Nephron (organoid): ENCODE measurements at regions not wholly inside any gene's neighbourhood (a gene's known extent, or its start where the extent isn't known, plus 50 kb on each side); places are given as distances from the start of the nearest gene placed in this dataset.

Experiments
- H3K27ac Mint-ChIP-seq, 3 experiments: 2 replicates each; pipeline ENCODE4 v1.8.0; 2020; ENCODE audit warnings: mixed read lengths in 3 of 3, mild to moderate bottlenecking in 2 of 3, moderate library complexity in 1 of 3
- H3K27me3 Mint-ChIP-seq: 2 replicates; pipeline ENCODE4 v1.8.0; 2021; ENCODE audit warnings: low read depth, mild to moderate bottlenecking, moderate library complexity, mixed read lengths
- H3K36me3 Mint-ChIP-seq: 2 replicates; pipeline ENCODE4 v1.8.0; 2020; ENCODE audit warnings: low read depth, mixed read lengths
- H3K4me1 Mint-ChIP-seq: 2 replicates; pipeline ENCODE4 v1.8.0; 2020; ENCODE audit warnings: mixed read lengths
- H3K4me3 Mint-ChIP-seq, 3 experiments: 2 replicates each; pipeline ENCODE4 v1.8.0; 2020; ENCODE audit warnings: mild to moderate bottlenecking in 3 of 3, mixed read lengths in 3 of 3, moderate library complexity in 2 of 3
- H3K9me3 Mint-ChIP-seq: 2 replicates; pipeline ENCODE4 v1.8.0; 2020; ENCODE audit warnings: mixed read lengths
- TF ChIP-seq, protein P1 (sequence below), 3 experiments: fragments of 200-600 bp; sonication (generic); IDR thresholded peaks; one replicate each; pipeline ENCODE4 v1.5.0; 2021; ENCODE audit warnings: antibody characterized with exemption in 3 of 3; ENCODE audit not compliant: unreplicated experiment in 3 of 3

DNA sequence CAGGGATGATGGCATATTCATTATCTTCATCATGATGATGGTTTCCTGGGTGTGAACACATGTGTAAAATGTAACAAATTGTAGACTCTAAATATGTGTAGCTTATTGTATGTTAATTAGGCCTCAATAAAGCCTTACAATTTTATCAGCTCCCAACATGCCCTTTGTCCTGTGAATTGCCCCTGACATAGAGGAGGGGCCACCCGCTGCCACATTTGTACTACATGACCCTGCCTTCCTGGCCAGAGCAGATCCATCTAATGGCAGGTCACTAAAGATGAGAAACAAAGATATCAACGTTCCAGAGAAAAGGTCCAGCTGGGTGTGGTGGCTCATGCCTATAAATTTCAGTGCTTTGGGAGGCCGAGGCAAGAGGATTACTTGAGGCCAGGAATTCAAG is 117.2 kb downstream of the CAAP1 start:
- H3K27me3 Mint-ChIP-seq = peaks cover 3% of the 10 kb centered on the region

DNA sequence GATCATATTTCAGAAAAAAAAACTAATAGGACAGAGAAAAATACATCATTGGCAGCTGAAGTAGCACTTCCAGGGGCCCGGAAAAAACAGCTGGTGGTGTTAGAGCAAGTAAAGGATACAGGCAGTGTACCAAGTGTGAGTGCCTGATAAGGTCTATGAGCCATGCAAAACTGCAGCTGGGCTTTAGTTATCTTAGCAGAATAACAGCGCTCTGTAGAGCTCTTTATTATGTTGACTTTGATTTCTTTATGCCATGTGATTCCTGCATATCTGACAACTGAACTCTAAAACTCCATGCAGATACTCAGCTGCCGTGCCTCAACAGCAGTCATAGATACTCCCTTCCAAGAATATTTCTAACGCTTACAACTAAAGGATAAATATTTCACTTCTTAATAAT is 119.5 kb downstream of the CAAP1 start:
- no peaks in the 10 kb centered on the region for H3K4me1 Mint-ChIP-seq
- H3K9me3 Mint-ChIP-seq = peaks cover 8% of the 10 kb centered on the region
- H3K27me3 Mint-ChIP-seq = peaks cover 3% of the 10 kb centered on the region
- H3K4me3 Mint-ChIP-seq = no peak overlapping the region
- TF ChIP-seq, protein P1, sequence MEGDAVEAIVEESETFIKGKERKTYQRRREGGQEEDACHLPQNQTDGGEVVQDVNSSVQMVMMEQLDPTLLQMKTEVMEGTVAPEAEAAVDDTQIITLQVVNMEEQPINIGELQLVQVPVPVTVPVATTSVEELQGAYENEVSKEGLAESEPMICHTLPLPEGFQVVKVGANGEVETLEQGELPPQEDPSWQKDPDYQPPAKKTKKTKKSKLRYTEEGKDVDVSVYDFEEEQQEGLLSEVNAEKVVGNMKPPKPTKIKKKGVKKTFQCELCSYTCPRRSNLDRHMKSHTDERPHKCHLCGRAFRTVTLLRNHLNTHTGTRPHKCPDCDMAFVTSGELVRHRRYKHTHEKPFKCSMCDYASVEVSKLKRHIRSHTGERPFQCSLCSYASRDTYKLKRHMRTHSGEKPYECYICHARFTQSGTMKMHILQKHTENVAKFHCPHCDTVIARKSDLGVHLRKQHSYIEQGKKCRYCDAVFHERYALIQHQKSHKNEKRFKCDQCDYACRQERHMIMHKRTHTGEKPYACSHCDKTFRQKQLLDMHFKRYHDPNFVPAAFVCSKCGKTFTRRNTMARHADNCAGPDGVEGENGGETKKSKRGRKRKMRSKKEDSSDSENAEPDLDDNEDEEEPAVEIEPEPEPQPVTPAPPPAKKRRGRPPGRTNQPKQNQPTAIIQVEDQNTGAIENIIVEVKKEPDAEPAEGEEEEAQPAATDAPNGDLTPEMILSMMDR (IDR thresholded peaks at IDR 0.05; ENCODE audit: unreplicated experiment in 3 of 3) = no peak
- no peak overlapping the region for H3K27ac Mint-ChIP-seq
- no peaks in the 10 kb centered on the region for H3K36me3 Mint-ChIP-seq

More for the DNA sequence above, 117.2 kb downstream of the CAAP1 start:
- TF ChIP-seq, protein P1 (IDR thresholded peaks at IDR 0.05; ENCODE audit: unreplicated experiment in 3 of 3) = no peak
- H3K27ac Mint-ChIP-seq = no peak overlapping the region
- no peaks in the 10 kb centered on the region for H3K36me3 Mint-ChIP-seq
- H3K4me3 Mint-ChIP-seq = no peak overlapping the region
- H3K9me3 Mint-ChIP-seq = peaks cover 8% of the 10 kb centered on the region
- H3K4me1 Mint-ChIP-seq = no peaks in the 10 kb centered on the region

DNA sequence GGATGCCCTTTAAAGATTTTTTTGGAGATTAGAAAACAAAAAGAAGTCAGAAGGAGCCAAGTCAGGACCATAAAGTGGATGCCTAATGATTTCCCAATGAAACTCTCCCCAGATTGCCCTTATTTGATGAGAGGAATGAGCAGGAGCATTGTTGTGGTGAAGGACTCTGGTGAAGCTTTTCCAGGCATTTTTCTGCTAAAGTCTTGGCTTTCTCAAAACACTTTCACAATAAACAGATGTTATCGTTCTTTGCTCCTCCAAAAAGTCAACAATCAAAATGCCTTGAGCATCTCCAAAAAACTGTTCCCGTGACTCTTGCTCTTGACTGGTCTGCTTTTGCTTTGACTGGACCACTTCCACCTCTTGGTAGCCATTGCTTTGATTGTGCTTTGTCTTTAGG is 121.8 kb downstream of the CAAP1 start:
- no peaks in the 10 kb centered on the region for H3K27me3 Mint-ChIP-seq
- no peak overlapping the region for H3K4me3 Mint-ChIP-seq
- peaks cover 8% of the 10 kb centered on the region for H3K9me3 Mint-ChIP-seq
- H3K36me3 Mint-ChIP-seq = no peaks in the 10 kb centered on the region
- H3K27ac Mint-ChIP-seq = no peak overlapping the region
- TF ChIP-seq, protein P1 (IDR thresholded peaks at IDR 0.05; ENCODE audit: unreplicated experiment in 3 of 3) = no peak
- no peaks in the 10 kb centered on the region for H3K4me1 Mint-ChIP-seq

DNA sequence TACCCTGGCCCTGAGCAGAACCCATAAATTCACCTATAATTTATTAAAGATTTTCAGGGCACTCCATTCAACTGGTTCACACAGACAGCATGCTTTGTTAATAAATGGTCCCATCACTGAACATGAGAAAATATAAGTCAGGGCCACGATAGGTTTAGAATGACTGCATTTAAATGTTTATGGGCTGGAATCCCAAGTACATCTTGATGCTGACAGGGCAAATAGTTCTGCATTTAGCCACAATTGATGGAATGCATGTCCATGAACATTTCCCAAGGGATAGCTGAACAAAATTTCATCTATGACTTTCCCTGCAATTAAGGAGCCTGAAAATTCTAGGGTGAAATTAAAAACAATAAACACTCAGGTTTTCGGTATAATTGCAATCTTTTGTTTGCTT is 124.5 kb downstream of the CAAP1 start:
- Mint-ChIP-seq H3K27ac (no peak overlapping the region), H3K9me3 (peaks cover 8% of the 10 kb centered on the region), H3K27me3 (no peaks in the 10 kb centered on the region), H3K4me1 (no peaks in the 10 kb centered on the region), H3K36me3 (no peaks in the 10 kb centered on the region), H3K4me3 (no peak overlapping the region)
- TF ChIP-seq, protein P1 (IDR thresholded peaks at IDR 0.05; ENCODE audit: unreplicated experiment in 3 of 3) = no peak

DNA sequence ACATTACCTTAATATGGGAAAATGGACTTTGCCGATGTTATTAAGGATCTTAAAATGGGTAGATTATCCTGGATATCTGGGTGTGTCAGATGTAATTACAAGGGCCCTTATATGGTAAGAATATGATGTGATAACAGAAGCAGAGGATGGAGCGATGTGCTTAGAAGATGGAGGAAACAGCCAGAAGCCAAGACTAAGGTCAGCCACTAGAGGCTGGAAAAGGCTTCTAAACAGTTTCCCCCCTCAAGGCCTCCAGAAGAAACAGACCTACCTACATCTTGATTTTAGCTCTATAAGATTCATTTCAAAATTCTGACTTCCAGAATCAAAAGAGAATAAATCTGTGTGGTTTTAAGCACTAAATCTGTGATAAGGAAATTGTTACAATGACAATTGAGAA is 131.9 kb downstream of the CAAP1 start:
- no peaks in the 10 kb centered on the region for H3K4me1 Mint-ChIP-seq
- H3K27me3 Mint-ChIP-seq = no peaks in the 10 kb centered on the region
- TF ChIP-seq, protein P1 (IDR thresholded peaks at IDR 0.05; ENCODE audit: unreplicated experiment in 3 of 3) = no peak
- no peaks in the 10 kb centered on the region for H3K36me3 Mint-ChIP-seq
- no peaks in the 10 kb centered on the region for H3K9me3 Mint-ChIP-seq
- no peak overlapping the region for H3K27ac Mint-ChIP-seq
- H3K4me3 Mint-ChIP-seq = no peak overlapping the region

DNA sequence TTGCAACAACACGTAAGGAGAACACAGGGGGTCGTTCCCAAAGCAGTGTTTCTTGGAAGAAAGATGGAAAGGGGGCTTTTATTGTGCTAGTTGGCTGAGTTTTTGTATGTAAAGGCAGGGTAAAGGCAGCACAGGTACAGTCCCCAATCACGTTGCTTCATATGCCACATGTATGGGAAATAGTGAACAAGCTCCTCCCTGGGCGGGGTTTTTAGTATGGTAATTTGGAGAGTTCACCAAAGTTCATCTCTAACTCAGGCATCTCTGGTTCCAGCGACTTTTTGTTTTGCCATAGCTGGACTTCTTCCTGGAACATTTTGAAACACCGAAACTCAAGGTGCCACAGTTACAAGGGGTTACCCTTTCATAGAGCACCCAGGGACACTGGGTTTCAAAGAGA is 133.9 kb downstream of the CAAP1 start:
- H3K4me1 Mint-ChIP-seq = no peaks in the 10 kb centered on the region
- no peaks in the 10 kb centered on the region for H3K9me3 Mint-ChIP-seq
- TF ChIP-seq, protein P1 (IDR thresholded peaks at IDR 0.05; ENCODE audit: unreplicated experiment in 3 of 3) = no peak
- H3K27me3 Mint-ChIP-seq = no peaks in the 10 kb centered on the region
- H3K27ac Mint-ChIP-seq = no peak overlapping the region
- no peaks in the 10 kb centered on the region for H3K36me3 Mint-ChIP-seq
- no peak overlapping the region for H3K4me3 Mint-ChIP-seq
